ENCODE measurements at regions not wholly inside any gene's neighbourhood (a gene's known extent, or its start where the extent isn't known, plus 50 kb on each side); places are given as distances from the start of the nearest gene placed in this dataset.

GRCh38 chr1:56019472-56019871 is 559.9 kb downstream of the PLPP3 start:
- TF ChIP-seq CTCF (IDR thresholded peaks at IDR 0.05): no peak
- TF ChIP-seq POLR2A (IDR thresholded peaks at IDR 0.05): no peak

Measured in ovary (tissue), 3 donors.